ENCODE measurements at regions not wholly inside any gene's neighbourhood (a gene's known extent, or its start where the extent isn't known, plus 50 kb on each side); places are given as distances from the start of the nearest gene placed in this dataset.

DNA sequence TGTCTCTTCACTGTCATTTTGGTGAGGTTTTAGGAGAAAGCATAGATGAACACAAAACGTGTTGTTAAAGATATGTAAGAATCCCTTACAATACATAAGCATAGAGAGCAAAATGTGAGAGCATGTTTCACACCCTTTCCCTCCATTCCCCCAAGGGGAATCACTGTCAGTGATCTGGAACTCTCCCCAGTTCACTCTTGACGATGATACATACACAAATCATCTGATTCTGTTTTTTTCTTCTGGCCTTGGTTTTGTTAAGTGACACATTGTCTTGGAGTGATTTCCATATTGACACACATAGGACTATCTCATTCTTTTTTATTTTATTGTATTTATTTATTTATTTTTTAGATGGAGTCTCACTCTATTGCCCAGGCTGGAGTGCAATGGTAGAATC is 53.7 kb upstream of the TANC1 start:
- H3K9me3 ChIP-seq: no peaks in the 10 kb centered on the region
- no peaks in the 10 kb centered on the region for H3K36me3 ChIP-seq
- no peaks in the 10 kb centered on the region for H3K4me1 ChIP-seq
- DNase-seq: no peak
- intact Hi-C loops (cut with DNase I): no loop called here
- H3K4me3 ChIP-seq: no peak overlapping the region
- no peak for TF ChIP-seq CTCF (IDR thresholded peaks at IDR 0.05)
- no peak for ATAC-seq
- no peaks in the 10 kb centered on the region for H3K27me3 ChIP-seq (ENCODE audit: low read depth)
- no peak overlapping the region for H3K27ac ChIP-seq

DNA sequence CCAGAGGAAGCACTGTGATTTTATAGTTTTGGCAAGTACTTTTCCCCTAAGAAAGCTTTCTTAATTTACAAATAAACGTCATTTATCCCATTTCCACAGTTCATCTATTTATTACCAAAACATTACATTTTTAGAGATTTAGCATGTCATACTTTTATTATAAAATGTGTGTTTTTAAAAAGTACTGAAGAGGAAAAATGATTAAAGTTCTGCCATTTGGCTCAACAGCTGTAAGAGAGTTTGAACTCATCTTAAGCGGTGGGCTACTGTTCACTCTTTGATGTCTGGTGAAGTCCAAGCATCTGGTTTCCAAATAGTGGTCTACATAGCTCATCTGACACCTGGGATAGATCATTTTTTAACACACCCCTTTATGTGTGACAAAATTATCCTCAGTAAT is 51.3 kb upstream of the TANC1 start:
- no peaks in the 10 kb centered on the region for H3K9me3 ChIP-seq
- DNase-seq (no peak), ATAC-seq (no peak)
- no peaks in the 10 kb centered on the region for H3K27me3 ChIP-seq (ENCODE audit: low read depth)
- no peak overlapping the region for H3K4me3 ChIP-seq
- intact Hi-C loops (cut with DNase I): no loop called here
- TF ChIP-seq CTCF (IDR thresholded peaks at IDR 0.05): no peak
- no peak overlapping the region for H3K27ac ChIP-seq
- no peaks in the 10 kb centered on the region for H3K36me3 ChIP-seq
- no peaks in the 10 kb centered on the region for H3K4me1 ChIP-seq

GRCh38 chr2:158918452-158918851 is 50.0 kb upstream of the TANC1 start:
- Histone ChIP-seq H3K9me3 (no peaks in the 10 kb centered on the region), H3K4me3 (no peak overlapping the region), H3K27ac (no peak overlapping the region), H3K4me1 (no peaks in the 10 kb centered on the region), H3K36me3 (no peaks in the 10 kb centered on the region), H3K27me3 (ENCODE audit: low read depth) (no peaks in the 10 kb centered on the region)
- intact Hi-C loops (cut with DNase I): no loop called here
- TF ChIP-seq CTCF (IDR thresholded peaks at IDR 0.05): no peak
- ATAC-seq (no peak), DNase-seq (no peak)
